Ishikawa (cell line): ENCODE measurements at regions not wholly inside any gene's neighbourhood (a gene's known extent, or its start where the extent isn't known, plus 50 kb on each side); places are given as distances from the start of the nearest gene placed in this dataset.

Experiments
- CEBPB ChIP-seq: IDR thresholded peaks from 2 replicates; pipeline ENCODE4 v1.6.1; 2012
- CREB1 ChIP-seq: IDR thresholded peaks from 2 replicates; pipeline ENCODE4 v1.6.1; 2012; ENCODE audit warnings: low read depth
- EGR1 ChIP-seq: IDR thresholded peaks from 2 replicates; pipeline ENCODE4 v1.6.1; 2012
- EP300 ChIP-seq: IDR thresholded peaks from 2 replicates; pipeline ENCODE4 v1.6.1; 2012; ENCODE audit warnings: borderline replicate concordance
- FOXM1 ChIP-seq: IDR thresholded peaks from 2 replicates; pipeline ENCODE4 v1.6.1; 2012; ENCODE audit warnings: low read depth, borderline replicate concordance
- MAX ChIP-seq: IDR thresholded peaks from 2 replicates; pipeline ENCODE4 v1.6.1; 2012
- NFIC ChIP-seq: IDR thresholded peaks from 2 replicates; pipeline ENCODE4 v1.6.1; 2012
- RAD21 ChIP-seq: IDR thresholded peaks from 2 replicates; pipeline ENCODE4 v1.6.1; 2012; ENCODE audit warnings: low read depth
- REST ChIP-seq: IDR thresholded peaks from 2 replicates; pipeline ENCODE4 v1.6.1; 2012; ENCODE audit warnings: low read depth, mild to moderate bottlenecking
- TAF1 ChIP-seq: IDR thresholded peaks from 2 replicates; pipeline ENCODE4 v1.6.1; 2012; ENCODE audit warnings: low read depth, mild to moderate bottlenecking
- TCF12 ChIP-seq: IDR thresholded peaks from 2 replicates; pipeline ENCODE4 v1.6.1; 2012; ENCODE audit warnings: low read depth
- TEAD4 ChIP-seq: IDR thresholded peaks from 2 replicates; pipeline ENCODE4 v1.6.1; 2012
- USF1 ChIP-seq: IDR thresholded peaks from 2 replicates; pipeline ENCODE4 v1.6.1; 2012
- YY1 ChIP-seq: IDR thresholded peaks from 2 replicates; pipeline ENCODE4 v1.6.1; 2012; ENCODE audit warnings: low read depth
- ZBTB7A ChIP-seq: IDR thresholded peaks from 2 replicates; pipeline ENCODE4 v1.6.1; 2012; ENCODE audit warnings: low read depth

- TF ChIP-seq TAF1 (no peak), TEAD4 (no peak), EP300 (no peak), REST (no peak), YY1 (no peak), EGR1 (no peak), CREB1 (no peak), ZBTB7A (no peak), RAD21 (no peak), TCF12 (no peak), NFIC (no peak), USF1 (no peak), CEBPB (no peak), MAX (no peak), FOXM1 (no peak)
Observed at GRCh38 chr2:235247001-235247400, 246.8 kb upstream of the AGAP1 start.

- TF ChIP-seq REST: no peak
- no peak for TF ChIP-seq MAX
- TF ChIP-seq USF1: no peak
- no peak for TF ChIP-seq RAD21
Observed at GRCh38 chr2:235255693-235256092, 238.2 kb upstream of the AGAP1 start.

- TF ChIP-seq EP300: no peak
- TF ChIP-seq MAX: no peak
- no peak for TF ChIP-seq RAD21
- TF ChIP-seq ZBTB7A: no peak
- no peak for TF ChIP-seq CREB1
- no peak for TF ChIP-seq USF1
- TF ChIP-seq TAF1: no peak
- no peak for TF ChIP-seq REST
- no peak for TF ChIP-seq FOXM1
- no peak for TF ChIP-seq TCF12
- no peak for TF ChIP-seq NFIC
- TF ChIP-seq TEAD4: no peak
- TF ChIP-seq EGR1: no peak
Observed at GRCh38 chr2:235257590-235257989, 236.3 kb upstream of the AGAP1 start.

- no peak for TF ChIP-seq CEBPB
- TF ChIP-seq YY1: no peak
- no peak for TF ChIP-seq FOXM1
- no peak for TF ChIP-seq NFIC
- TF ChIP-seq EGR1: no peak
- TF ChIP-seq TAF1: no peak
- TF ChIP-seq RAD21: no peak
- no peak for TF ChIP-seq USF1
- no peak for TF ChIP-seq MAX
- no peak for TF ChIP-seq TCF12
- no peak for TF ChIP-seq TEAD4
- TF ChIP-seq EP300: no peak
- TF ChIP-seq CREB1: no peak
- TF ChIP-seq REST: no peak
- no peak for TF ChIP-seq ZBTB7A
Observed at GRCh38 chr2:235262750-235263149, 231.1 kb upstream of the AGAP1 start.
